Calu3 (cell line): ENCODE measurements at regions not wholly inside any gene's neighbourhood (a gene's known extent, or its start where the extent isn't known, plus 50 kb on each side); places are given as distances from the start of the nearest gene placed in this dataset.
A peak's percentile ranks its signal among the peaks of the same experiment; 100 is the strongest.

Experiments
- BruUV-seq: library from RNA; stranded (reverse); fragments of 400-500 nt; replicated peaks from 2 replicates; lab custom pipeline; 2021; lab: Mats Ljungman, UMichigan
- CTCF ChIA-PET: fragments of 300-600 bp; sonication (Branson Sonifier 250); formaldehyde crosslinking; loops from one replicate; lab custom pipeline; 2022; ENCODE audit warnings: antibody characterized with exemption; lab: Charles Lee
- DNase-seq: peaks from one replicate; pipeline ENCODE4 v3.0.0; 2022
- H3K27ac Mint-ChIP-seq: one replicate; pipeline ENCODE4 v1.8.0; 2022; ENCODE audit warnings: mixed read lengths; ENCODE audit not compliant: unreplicated experiment
- H3K27me3 Mint-ChIP-seq: one replicate; pipeline ENCODE4 v1.8.0; 2022; ENCODE audit warnings: mixed read lengths; ENCODE audit not compliant: unreplicated experiment
- H3K36me3 Mint-ChIP-seq: one replicate; pipeline ENCODE4 v1.8.0; 2022; ENCODE audit warnings: mild to moderate bottlenecking, moderate library complexity, mixed read lengths; ENCODE audit not compliant: insufficient read depth, unreplicated experiment
- H3K4me1 Mint-ChIP-seq: one replicate; pipeline ENCODE4 v1.8.0; 2022; ENCODE audit warnings: mild to moderate bottlenecking, low read depth, mixed read lengths; ENCODE audit not compliant: unreplicated experiment
- H3K4me3 Mint-ChIP-seq: one replicate; pipeline ENCODE4 v1.8.0; 2022; ENCODE audit warnings: mild to moderate bottlenecking, low read depth, moderate library complexity, mixed read lengths; ENCODE audit not compliant: unreplicated experiment
- H3K9me3 Mint-ChIP-seq: one replicate; pipeline ENCODE4 v1.8.0; 2022; ENCODE audit warnings: low read depth, mixed read lengths; ENCODE audit not compliant: unreplicated experiment
- intact Hi-C: fragments of 100-400 bp; cut with micrococcal nuclease; formaldehyde crosslinking; loops from one replicate; pipeline ENCODE4 v1.10.0; 2022; ENCODE audit not compliant: unreplicated experiment
- TF ChIP-seq, protein P1 (sequence below): fragments of 200-600 bp; IDR thresholded peaks from one replicate; pipeline ENCODE4 v1.8.0; 2022; ENCODE audit warnings: antibody characterized with exemption; ENCODE audit not compliant: unreplicated experiment

DNA sequence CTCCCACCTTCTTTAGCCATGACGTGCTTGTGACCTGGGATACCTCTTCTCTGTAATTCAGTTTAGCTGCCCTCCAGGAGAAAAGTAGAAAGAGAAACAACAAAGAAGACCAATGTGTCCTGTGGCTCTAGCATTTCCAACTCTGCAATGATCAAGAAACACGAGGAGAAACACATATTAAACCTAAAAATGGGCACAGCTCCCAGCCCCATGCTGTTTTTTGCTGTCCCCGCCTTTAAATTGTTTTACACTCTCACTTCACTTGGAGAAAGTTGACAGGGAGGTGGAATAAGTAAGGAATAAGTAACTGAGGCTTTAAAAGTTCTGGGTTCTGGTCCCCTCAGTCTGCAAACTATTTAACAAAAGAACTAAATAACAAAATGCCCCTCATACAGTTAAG, 390.6 kb downstream of the TNS1 start:
- intact Hi-C loops = no loop called here
- Mint-ChIP-seq H3K9me3 (no peaks in the 10 kb centered on the region), H3K4me3 (no peak overlapping the region), H3K27me3 (no peaks in the 10 kb centered on the region), H3K27ac (no peak overlapping the region), H3K36me3 (peaks cover 6% of the 10 kb centered on the region), H3K4me1 (peaks cover 15% of the 10 kb centered on the region)
- no TSS peak for BruUV-seq
- TF ChIP-seq, protein P1, sequence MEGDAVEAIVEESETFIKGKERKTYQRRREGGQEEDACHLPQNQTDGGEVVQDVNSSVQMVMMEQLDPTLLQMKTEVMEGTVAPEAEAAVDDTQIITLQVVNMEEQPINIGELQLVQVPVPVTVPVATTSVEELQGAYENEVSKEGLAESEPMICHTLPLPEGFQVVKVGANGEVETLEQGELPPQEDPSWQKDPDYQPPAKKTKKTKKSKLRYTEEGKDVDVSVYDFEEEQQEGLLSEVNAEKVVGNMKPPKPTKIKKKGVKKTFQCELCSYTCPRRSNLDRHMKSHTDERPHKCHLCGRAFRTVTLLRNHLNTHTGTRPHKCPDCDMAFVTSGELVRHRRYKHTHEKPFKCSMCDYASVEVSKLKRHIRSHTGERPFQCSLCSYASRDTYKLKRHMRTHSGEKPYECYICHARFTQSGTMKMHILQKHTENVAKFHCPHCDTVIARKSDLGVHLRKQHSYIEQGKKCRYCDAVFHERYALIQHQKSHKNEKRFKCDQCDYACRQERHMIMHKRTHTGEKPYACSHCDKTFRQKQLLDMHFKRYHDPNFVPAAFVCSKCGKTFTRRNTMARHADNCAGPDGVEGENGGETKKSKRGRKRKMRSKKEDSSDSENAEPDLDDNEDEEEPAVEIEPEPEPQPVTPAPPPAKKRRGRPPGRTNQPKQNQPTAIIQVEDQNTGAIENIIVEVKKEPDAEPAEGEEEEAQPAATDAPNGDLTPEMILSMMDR = no peak
- DNase-seq = no peak
- CTCF ChIA-PET = no interaction called here

DNA sequence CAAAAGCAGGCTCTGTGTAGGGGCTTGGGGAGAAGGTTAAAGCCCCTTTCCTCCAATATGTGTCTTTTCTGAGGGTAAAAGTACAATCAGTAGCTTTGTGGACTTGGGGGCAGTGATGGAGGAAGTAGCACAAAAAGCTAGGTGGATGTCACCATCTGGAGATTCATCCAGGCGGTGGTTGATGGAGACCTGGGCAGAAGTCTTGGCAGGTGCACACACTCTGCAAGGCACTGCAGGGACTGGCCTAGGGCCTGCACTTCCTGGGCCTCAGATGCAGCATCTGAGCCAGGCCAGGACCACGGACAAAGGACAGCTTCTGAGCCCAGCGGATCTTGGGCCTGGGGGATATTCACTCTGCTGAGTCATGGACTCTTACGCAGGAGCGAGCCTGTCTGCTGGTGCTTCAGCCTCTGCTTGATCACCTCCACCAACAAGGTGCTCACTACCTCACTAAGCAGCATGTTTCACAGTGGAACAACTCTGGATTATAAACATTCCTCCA, 391.1 kb downstream of the TNS1 start:
- CTCF ChIA-PET = interaction anchor here (1.8 kb wide), 1 partner anchor 39 kb away, joined by 7 read pairs; no protein-coding TSS in a partner anchor
- Mint-ChIP-seq H3K4me3 (no peak overlapping the region), H3K27ac (no peak overlapping the region), H3K4me1 (peaks cover 15% of the 10 kb centered on the region), H3K27me3 (no peaks in the 10 kb centered on the region), H3K36me3 (peaks cover 6% of the 10 kb centered on the region), H3K9me3 (no peaks in the 10 kb centered on the region)
- no TSS peak for BruUV-seq
- TF ChIP-seq, protein P1 = no peak
- intact Hi-C loops = no loop called here
- DNase-seq = no peak

DNA sequence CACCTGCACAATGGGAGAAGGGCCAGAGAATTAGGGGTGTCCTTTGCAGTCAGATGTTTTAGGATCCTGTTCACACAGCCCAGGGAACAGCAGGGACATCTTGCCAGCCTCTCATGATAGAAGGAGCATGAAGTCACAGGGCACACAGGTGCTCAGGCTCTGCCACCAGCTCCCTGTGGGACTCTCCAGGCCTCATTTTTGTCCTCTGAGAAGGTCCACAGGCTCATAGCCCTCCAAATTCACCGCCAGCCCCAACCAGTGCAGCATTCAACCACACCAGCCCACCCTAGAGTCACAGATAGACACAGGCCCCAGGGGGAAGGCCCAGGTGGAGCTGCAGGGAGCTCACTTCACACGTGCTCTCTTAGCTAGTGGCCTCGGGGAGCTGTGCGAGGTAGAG, 391.7 kb downstream of the TNS1 start:
- Mint-ChIP-seq H3K4me3 (peak overlapping the region; percentile 43), H3K9me3 (no peaks in the 10 kb centered on the region), H3K4me1 (peaks cover 15% of the 10 kb centered on the region), H3K27ac (peak overlapping the region; percentile 90), H3K36me3 (peaks cover 6% of the 10 kb centered on the region), H3K27me3 (no peaks in the 10 kb centered on the region)
- intact Hi-C loops = no loop called here
- DNase-seq = no peak
- BruUV-seq = no TSS peak
- TF ChIP-seq, protein P1 = no peak
- CTCF ChIA-PET = interaction anchor here (1.8 kb wide), 1 partner anchor 39 kb away, joined by 7 read pairs; no protein-coding TSS in a partner anchor

- CTCF ChIA-PET = interaction anchor here (0.6 to 1.8 kb wide), 3 partner anchors 40 to 1702 kb away, joined by 3 to 7 read pairs (median 4); no protein-coding TSS in a partner anchor
- TF ChIP-seq, protein P1 = no peak
- no peaks in the 10 kb centered on the region for H3K27me3 Mint-ChIP-seq
These were observed 392.4 kb downstream of the TNS1 start for GRCh38 chr2:217610401-217610814.

More at GRCh38 chr2:217610401-217610814, 392.4 kb downstream of the TNS1 start:
- Mint-ChIP-seq H3K36me3 (peaks cover 6% of the 10 kb centered on the region), H3K9me3 (no peaks in the 10 kb centered on the region), H3K4me3 (peak overlapping the region; percentile 43), H3K27ac (peak overlapping the region; percentile 90), H3K4me1 (peaks cover 15% of the 10 kb centered on the region)
- DNase-seq = peak; percentile 58
- intact Hi-C loops = no loop called here
- BruUV-seq = no TSS peak
